SK-N-MC (cell line): ENCODE measurements at regions not wholly inside any gene's neighbourhood (a gene's known extent, or its start where the extent isn't known, plus 50 kb on each side); places are given as distances from the start of the nearest gene placed in this dataset.

Experiments used
- EZH2 ChIP-seq: fragments of 200-600 bp; sonication (generic); IDR thresholded peaks from one replicate; pipeline ENCODE4 v1.6.1; 2017; ENCODE audit warnings: antibody characterized with exemption
- POLR2AphosphoS5 ChIP-seq: IDR thresholded peaks from 2 replicates; pipeline ENCODE4 v1.6.1; 2012; ENCODE audit warnings: mild to moderate bottlenecking, low read depth, low read length, borderline replicate concordance

GRCh38 chr13:97549201-97549600 is 115.2 kb downstream of the RAP2A start:
- TF ChIP-seq POLR2AphosphoS5, result no peak
- no peak for TF ChIP-seq EZH2
